OCI-LY1 (cell line): ENCODE measurements at regions not wholly inside any gene's neighbourhood (a gene's known extent, or its start where the extent isn't known, plus 50 kb on each side); places are given as distances from the start of the nearest gene placed in this dataset.

Source experiments
- H2AFZ ChIP-seq: fragments of 200-600 bp; sonication (generic), shearing (Covaris generic); 2 replicates; pipeline ENCODE4 v1.6.0; 2014; ENCODE audit warnings: antibody characterized with exemption, mild to moderate bottlenecking, low read length
- H3F3A ChIP-seq: fragments of 200-600 bp; sonication (generic), shearing (Covaris generic); 2 replicates; pipeline ENCODE4 v1.6.0; 2014; ENCODE audit warnings: mild to moderate bottlenecking, antibody characterized with exemption, low read length, moderate library complexity; ENCODE audit not compliant: insufficient read depth
- H3K27ac ChIP-seq: fragments of 200-600 bp; sonication (generic); 2 replicates; pipeline ENCODE4 v1.5.1; 2014; ENCODE audit warnings: low read length, mixed run types, mild to moderate bottlenecking, low read depth; ENCODE audit not compliant: poor library complexity, severe bottlenecking
- H3K27me3 ChIP-seq: fragments of 200-600 bp; sonication (generic); 2 replicates; pipeline ENCODE4 v1.6.0; 2014; ENCODE audit warnings: antibody characterized with exemption, mild to moderate bottlenecking, low read length, moderate library complexity; ENCODE audit not compliant: insufficient read depth
- H3K36me3 ChIP-seq: fragments of 200-600 bp; sonication (generic); 2 replicates; pipeline ENCODE4 v1.6.1; 2014; ENCODE audit warnings: mild to moderate bottlenecking, antibody characterized with exemption, low read length, moderate library complexity, mixed read lengths; ENCODE audit not compliant: insufficient read depth
- H3K4me1 ChIP-seq: fragments of 200-600 bp; sonication (generic); 2 replicates; pipeline ENCODE4 v1.5.1; 2014; ENCODE audit warnings: mild to moderate bottlenecking, low read length, moderate library complexity; ENCODE audit not compliant: insufficient read depth, severe bottlenecking
- H3K4me2 ChIP-seq: fragments of 200-600 bp; sonication (generic), shearing (Covaris generic); 2 replicates; pipeline ENCODE4 v1.6.1; 2014; ENCODE audit warnings: low read length
- H3K4me3 ChIP-seq: fragments of 200-600 bp; sonication (generic); 2 replicates; pipeline ENCODE4 v1.5.1; 2014; ENCODE audit warnings: low read length, low read depth, mild to moderate bottlenecking, mixed read lengths; ENCODE audit not compliant: poor library complexity, severe bottlenecking
- H3K79me2 ChIP-seq: fragments of 200-600 bp; shearing (Covaris generic); 2 replicates; pipeline ENCODE4 v1.6.1; 2016; ENCODE audit warnings: mixed run types, low read length, mixed read lengths; ENCODE audit not compliant: insufficient read depth
- H3K9ac ChIP-seq: fragments of 200-600 bp; sonication (generic), shearing (Covaris generic); 2 replicates; pipeline ENCODE4 v1.6.1; 2014; ENCODE audit warnings: mild to moderate bottlenecking, low read length, mixed read lengths
- H3K9me2 ChIP-seq: fragments of 200-600 bp; sonication (generic), shearing (Covaris generic); 2 replicates; pipeline ENCODE4 v1.6.1; 2014; ENCODE audit warnings: low read depth, mild to moderate bottlenecking, low read length, mixed read lengths
- H3K9me3 ChIP-seq: fragments of 200-600 bp; shearing (Covaris generic); 2 replicates; pipeline ENCODE4 v1.6.1; 2014; ENCODE audit warnings: low read length, mixed read lengths
- H4K20me1 ChIP-seq: fragments of 200-600 bp; sonication (generic), shearing (Covaris generic); 2 replicates; pipeline ENCODE4 v1.6.0; 2016; ENCODE audit warnings: mild to moderate bottlenecking, low read length; ENCODE audit not compliant: insufficient read depth
- EZH2 ChIP-seq: fragments of 200-600 bp; sonication (generic), shearing (Covaris generic); IDR thresholded peaks from 2 replicates; pipeline ENCODE4 v1.8.0; 2017; ENCODE audit warnings: borderline replicate concordance, mixed run types, mild to moderate bottlenecking, antibody characterized with exemption, low read length, moderate library complexity, mixed read lengths
- TF ChIP-seq, protein P1 (sequence below): fragments of 200-600 bp; sonication (generic), shearing (Covaris generic); IDR thresholded peaks from 2 replicates; pipeline ENCODE4 v1.5.1; 2017; ENCODE audit warnings: mild to moderate bottlenecking, antibody characterized with exemption, low read length, moderate library complexity, mixed read lengths

DNA sequence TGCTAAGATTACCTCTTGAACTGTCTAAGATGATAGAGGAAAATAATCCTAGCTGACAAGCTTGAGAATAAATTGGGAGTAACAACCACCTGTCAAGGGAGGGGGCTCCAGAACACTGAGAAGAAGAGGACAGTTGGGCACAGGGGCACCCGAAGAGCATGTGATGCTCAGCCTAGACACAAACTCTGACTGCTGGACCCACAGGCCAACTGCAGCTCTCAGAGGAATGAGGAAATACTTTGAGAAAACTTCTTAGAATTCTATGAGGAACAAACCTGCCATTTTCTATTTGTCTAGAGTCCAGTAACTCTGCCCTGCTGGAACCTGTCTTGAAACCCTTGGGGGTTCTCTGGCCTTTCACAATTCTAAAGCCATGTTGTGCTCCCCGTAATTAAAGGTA, 124.1 kb upstream of the KCNK2 start:
- H3F3A ChIP-seq = no peaks in the 10 kb centered on the region
- H3K27ac ChIP-seq = no peak overlapping the region
- no peaks in the 10 kb centered on the region for H3K9me3 ChIP-seq
- no peaks in the 10 kb centered on the region for H3K4me1 ChIP-seq
- H3K27me3 ChIP-seq = no peaks in the 10 kb centered on the region
- H3K36me3 ChIP-seq = no peaks in the 10 kb centered on the region
- H3K4me3 ChIP-seq = no peak overlapping the region
- H3K4me2 ChIP-seq = no peak overlapping the region
- no peak overlapping the region for H2AFZ ChIP-seq
- no peaks in the 10 kb centered on the region for H4K20me1 ChIP-seq
- no peaks in the 10 kb centered on the region for H3K79me2 ChIP-seq
- TF ChIP-seq, protein P1, sequence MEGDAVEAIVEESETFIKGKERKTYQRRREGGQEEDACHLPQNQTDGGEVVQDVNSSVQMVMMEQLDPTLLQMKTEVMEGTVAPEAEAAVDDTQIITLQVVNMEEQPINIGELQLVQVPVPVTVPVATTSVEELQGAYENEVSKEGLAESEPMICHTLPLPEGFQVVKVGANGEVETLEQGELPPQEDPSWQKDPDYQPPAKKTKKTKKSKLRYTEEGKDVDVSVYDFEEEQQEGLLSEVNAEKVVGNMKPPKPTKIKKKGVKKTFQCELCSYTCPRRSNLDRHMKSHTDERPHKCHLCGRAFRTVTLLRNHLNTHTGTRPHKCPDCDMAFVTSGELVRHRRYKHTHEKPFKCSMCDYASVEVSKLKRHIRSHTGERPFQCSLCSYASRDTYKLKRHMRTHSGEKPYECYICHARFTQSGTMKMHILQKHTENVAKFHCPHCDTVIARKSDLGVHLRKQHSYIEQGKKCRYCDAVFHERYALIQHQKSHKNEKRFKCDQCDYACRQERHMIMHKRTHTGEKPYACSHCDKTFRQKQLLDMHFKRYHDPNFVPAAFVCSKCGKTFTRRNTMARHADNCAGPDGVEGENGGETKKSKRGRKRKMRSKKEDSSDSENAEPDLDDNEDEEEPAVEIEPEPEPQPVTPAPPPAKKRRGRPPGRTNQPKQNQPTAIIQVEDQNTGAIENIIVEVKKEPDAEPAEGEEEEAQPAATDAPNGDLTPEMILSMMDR = no peak
- TF ChIP-seq EZH2 = no peak
- no peaks in the 10 kb centered on the region for H3K9me2 ChIP-seq
- no peak overlapping the region for H3K9ac ChIP-seq

GRCh38 chr1:214966346-214966745, 116.2 kb upstream of the KCNK2 start:
- no peak overlapping the region for H3K9ac ChIP-seq
- no peaks in the 10 kb centered on the region for H3K9me2 ChIP-seq
- H3K27ac ChIP-seq = no peak overlapping the region
- H3K4me3 ChIP-seq = no peak overlapping the region
- no peaks in the 10 kb centered on the region for H3K4me1 ChIP-seq
- no peaks in the 10 kb centered on the region for H3K27me3 ChIP-seq
- no peak overlapping the region for H3K4me2 ChIP-seq
- H3K36me3 ChIP-seq = no peaks in the 10 kb centered on the region
- no peaks in the 10 kb centered on the region for H3K79me2 ChIP-seq
- TF ChIP-seq, protein P1 = no peak
- TF ChIP-seq EZH2 = no peak
- no peaks in the 10 kb centered on the region for H3K9me3 ChIP-seq
- no peaks in the 10 kb centered on the region for H4K20me1 ChIP-seq
- H2AFZ ChIP-seq = no peak overlapping the region
- H3F3A ChIP-seq = no peaks in the 10 kb centered on the region

DNA sequence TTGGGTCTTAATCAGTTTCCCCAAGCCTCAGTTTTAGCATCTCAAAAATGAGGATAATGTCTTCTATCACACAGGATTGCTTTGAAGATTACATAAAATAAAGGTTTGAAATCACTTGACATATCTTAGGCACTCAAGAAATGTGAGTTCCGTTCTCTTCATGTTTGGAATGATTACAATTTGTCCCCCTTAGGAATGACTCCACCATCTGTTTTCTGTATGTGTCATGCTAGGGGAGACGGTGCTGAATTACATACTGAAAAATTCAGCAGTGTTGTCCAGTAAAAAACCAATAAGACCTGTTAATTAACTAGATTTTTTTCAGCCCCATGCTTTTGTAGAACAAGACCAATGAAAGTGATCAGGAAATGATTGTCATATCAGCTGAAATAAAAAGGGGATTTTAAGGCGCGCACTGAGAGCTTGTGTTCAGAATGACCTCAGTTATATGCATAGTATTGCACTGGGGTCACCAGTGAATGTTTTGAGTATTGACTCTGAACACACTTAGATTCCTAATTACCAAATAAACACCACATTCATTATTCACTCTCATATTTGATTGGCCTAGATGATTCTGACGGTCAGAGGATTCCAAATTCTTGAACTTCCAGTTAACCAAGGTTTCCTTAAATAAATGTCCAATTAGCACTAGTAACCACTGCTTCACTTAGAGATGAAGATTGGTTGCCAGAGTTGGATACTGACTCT, 114.5 kb upstream of the KCNK2 start:
- Histone ChIP-seq H3K4me3 (no peak overlapping the region), H3K79me2 (no peaks in the 10 kb centered on the region), H3K4me2 (no peak overlapping the region), H3K27me3 (no peaks in the 10 kb centered on the region), H4K20me1 (no peaks in the 10 kb centered on the region), H2AFZ (no peak overlapping the region), H3K4me1 (no peaks in the 10 kb centered on the region), H3K27ac (no peak overlapping the region), H3K9me3 (no peaks in the 10 kb centered on the region), H3F3A (no peaks in the 10 kb centered on the region), H3K9me2 (no peaks in the 10 kb centered on the region), H3K36me3 (no peaks in the 10 kb centered on the region), H3K9ac (no peak overlapping the region)
- TF ChIP-seq, protein P1 = no peak
- no peak for TF ChIP-seq EZH2
